H1 (cell line): ENCODE measurements at regions not wholly inside any gene's neighbourhood (a gene's known extent, or its start where the extent isn't known, plus 50 kb on each side); places are given as distances from the start of the nearest gene placed in this dataset.

Experiments used
- CTCF ChIA-PET: fragments of 300-600 bp; sonication (Branson Sonifier 250); formaldehyde crosslinking; loops from one replicate; lab custom pipeline; 2021; ENCODE audit not compliant: partially characterized antibody; lab: Charles Lee
- POLR2A ChIA-PET: fragments of 300-600 bp; sonication (Branson Sonifier 250); formaldehyde crosslinking; loops from one replicate; lab custom pipeline; 2021; ENCODE audit warnings: inconsistent platforms; ENCODE audit not compliant: partially characterized antibody; lab: Charles Lee
- DNase-seq, 2 experiments: peaks; one replicate each; pipeline versions ENCODE4 v3.0.0 to v3.0.0-alpha.2; 2010 to 2022; ENCODE audit warnings: low spot score in 2 of 2, low read depth in 1 of 2, mixed read lengths in 1 of 2
- FAIRE-seq: peaks from 2 replicates; lab custom pipeline; 2011; peaks lifted over from hg19 to GRCh38; lab: Jason Lieb, UNC
- H2AFZ ChIP-seq: 2 replicates; pipeline ENCODE4 v1.8.1; 2012; ENCODE audit warnings: low read length, inconsistent platforms
- H2AK5ac ChIP-seq: 2 replicates; pipeline ENCODE4 v1.6.1; 2013; ENCODE audit warnings: low read depth, low read length
- H2BK120ac ChIP-seq: replicated peaks from 2 replicates; pipeline ENCODE3; 2013; ENCODE audit warnings: low read depth, low read length, inconsistent platforms
- H2BK12ac ChIP-seq: 2 replicates; pipeline ENCODE4 v1.6.1; 2013; ENCODE audit warnings: low read depth, low read length
- H2BK15ac ChIP-seq: 2 replicates; pipeline ENCODE4 v1.6.1; 2013; ENCODE audit warnings: low read length
- H2BK20ac ChIP-seq: 2 replicates; pipeline ENCODE4 v1.6.1; 2013; ENCODE audit warnings: low read length
- H2BK5ac ChIP-seq: 2 replicates; pipeline ENCODE4 v1.6.1; 2013; ENCODE audit warnings: low read depth, low read length
- H3K14ac ChIP-seq: 2 replicates; pipeline ENCODE4 v1.6.1; 2013; ENCODE audit warnings: inconsistent platforms; ENCODE audit not compliant: insufficient read length
- H3K18ac ChIP-seq: 2 replicates; pipeline ENCODE4 v1.6.1; 2013; ENCODE audit warnings: low read length; ENCODE audit errors: extremely low read depth
- H3K23ac ChIP-seq: 2 replicates; pipeline ENCODE4 v1.6.1; 2013; ENCODE audit warnings: inconsistent platforms; ENCODE audit not compliant: insufficient read length
- H3K23me2 ChIP-seq: 2 replicates; pipeline ENCODE4 v1.6.1; 2013; ENCODE audit warnings: low read depth, low read length
- H3K27ac ChIP-seq: 2 replicates; pipeline ENCODE4 v1.6.1; 2011; ENCODE audit warnings: low read depth, low read length, inconsistent platforms
- H3K27me3 ChIP-seq, 4 experiments: replicated peaks in 1 of 4; 1 replicate in 1 of 4; 2 replicates in 3 of 4; pipeline versions ENCODE4 v1.6.1 to v1.8.1; 2011 to 2013; ENCODE audit warnings: low read length in 3 of 4, mild to moderate bottlenecking in 3 of 4, inconsistent platforms in 2 of 4, mixed read lengths in 2 of 4, moderate library complexity in 1 of 4; ENCODE audit not compliant: control insufficient read depth in 3 of 4, insufficient read depth in 3 of 4; ENCODE audit errors: extremely low read depth in 1 of 4
- H3K36me3 ChIP-seq, 4 experiments: 2 replicates each; pipeline versions ENCODE4 v1.6.1 to v1.8.1; 2011 to 2013; ENCODE audit warnings: mild to moderate bottlenecking in 4 of 4, low read length in 3 of 4, moderate library complexity in 2 of 4, control low read depth in 1 of 4, inconsistent platforms in 1 of 4; ENCODE audit not compliant: insufficient read depth in 4 of 4, control insufficient read depth in 2 of 4
- H3K4ac ChIP-seq: replicated peaks from 2 replicates; pipeline ENCODE3; 2013; ENCODE audit warnings: low read length, low read depth, mixed read lengths, inconsistent platforms; ENCODE audit not compliant: insufficient read length
- H3K4me1 ChIP-seq, 4 experiments: replicated peaks in 1 of 4; 1 replicate in 1 of 4; 2 replicates in 3 of 4; pipeline versions ENCODE4 v1.6.1 to v1.8.1; 2011 to 2013; ENCODE audit warnings: low read length in 3 of 4, inconsistent platforms in 2 of 4, mixed read lengths in 1 of 4; ENCODE audit not compliant: insufficient read depth in 4 of 4, control insufficient read depth in 3 of 4
- H3K4me2 ChIP-seq, 2 experiments: 2 replicates each; pipeline versions ENCODE4 v1.6.1 to v1.8.1; 2011 to 2013; ENCODE audit warnings: low read depth in 2 of 2, low read length in 2 of 2, control low read depth in 1 of 2, inconsistent platforms in 1 of 2, mild to moderate bottlenecking in 1 of 2; ENCODE audit not compliant: insufficient read depth in 1 of 2
- H3K4me3 ChIP-seq, 4 experiments: fragments of 200-600, 300-600 bp in 1 of 4; sonication (generic), shearing (Covaris generic), sonication (Bioruptor Twin) in 1 of 4; 2 replicates each; pipeline versions ENCODE4 v1.5.1 to v1.8.1; 2011 to 2016; ENCODE audit warnings: low read length in 4 of 4, low read depth in 3 of 4, control low read depth in 2 of 4, inconsistent platforms in 2 of 4, mild to moderate bottlenecking in 2 of 4, mixed read lengths in 1 of 4, moderate library complexity in 1 of 4; ENCODE audit not compliant: insufficient read depth in 2 of 4; ENCODE audit errors: extremely low read depth in 1 of 4
- H3K56ac ChIP-seq: replicated peaks from 2 replicates; pipeline ENCODE3; 2013; ENCODE audit warnings: low read depth, mild to moderate bottlenecking, mixed read lengths, low read length, inconsistent platforms; ENCODE audit not compliant: insufficient read length
- H3K79me1 ChIP-seq: 2 replicates; pipeline ENCODE4 v1.6.1; 2013; ENCODE audit warnings: low read depth, low read length, control low read depth
- H3K79me2 ChIP-seq, 2 experiments: 2 replicates each; pipeline versions ENCODE4 v1.6.1 to v1.8.1; 2012 to 2013; ENCODE audit warnings: low read length in 2 of 2, mild to moderate bottlenecking in 2 of 2, inconsistent platforms in 1 of 2; ENCODE audit not compliant: insufficient read depth in 2 of 2, control insufficient read depth in 1 of 2
- H3K9ac ChIP-seq, 4 experiments: replicated peaks in 1 of 4; 1 replicate in 1 of 4; 2 replicates in 3 of 4; pipeline versions ENCODE4 v1.6.1 to v1.8.1; 2011 to 2013; ENCODE audit warnings: low read depth in 3 of 4, low read length in 3 of 4, control low read depth in 2 of 4, mild to moderate bottlenecking in 2 of 4, moderate library complexity in 2 of 4, inconsistent platforms in 1 of 4; ENCODE audit errors: extremely low read depth in 1 of 4
- H3K9me3 ChIP-seq, 2 experiments: 2 replicates each; pipeline versions ENCODE4 v1.6.1 to v1.8.1; 2012 to 2013; ENCODE audit warnings: mild to moderate bottlenecking in 2 of 2, moderate library complexity in 2 of 2, control low read depth in 1 of 2, inconsistent platforms in 1 of 2, low read depth in 1 of 2, low read length in 1 of 2, mixed read lengths in 1 of 2; ENCODE audit not compliant: insufficient read depth in 2 of 2
- H4K20me1 ChIP-seq, 2 experiments: replicated peaks in 1 of 2; 2 replicates each; pipeline versions ENCODE3 to v1.8.1; 2011 to 2013; ENCODE audit warnings: inconsistent platforms in 2 of 2, low read length in 2 of 2, mild to moderate bottlenecking in 1 of 2; ENCODE audit not compliant: insufficient read depth in 2 of 2, control insufficient read depth in 1 of 2
- H4K5ac ChIP-seq: 2 replicates; pipeline ENCODE4 v1.6.1; 2013; ENCODE audit warnings: low read length, low read depth, mixed read lengths, inconsistent platforms; ENCODE audit not compliant: insufficient read length
- H4K8ac ChIP-seq: 2 replicates; pipeline ENCODE4 v1.8.0; 2013; ENCODE audit warnings: mild to moderate bottlenecking, moderate library complexity, low read length, inconsistent platforms; ENCODE audit not compliant: insufficient read depth; ENCODE audit errors: extremely low read depth
- H4K91ac ChIP-seq: replicated peaks from 2 replicates; pipeline ENCODE3; 2013; ENCODE audit warnings: low read length, mixed read lengths, inconsistent platforms; ENCODE audit not compliant: insufficient read length
- CTBP2 ChIP-seq: IDR thresholded peaks from 2 replicates; pipeline ENCODE4 v1.7.0; 2011; ENCODE audit warnings: borderline replicate concordance, mild to moderate bottlenecking, moderate library complexity, mixed read lengths, low read length; ENCODE audit not compliant: insufficient read depth, insufficient read length
- CTCF ChIP-seq, 3 experiments: IDR thresholded peaks; 1 replicate in 2 of 3; 2 replicates in 1 of 3; pipeline versions ENCODE4 v1.5.1 to v1.6.1; 2011; ENCODE audit warnings: low read length in 3 of 3, mild to moderate bottlenecking in 3 of 3, inconsistent platforms in 2 of 3, low read depth in 1 of 3, moderate library complexity in 1 of 3; ENCODE audit not compliant: insufficient read depth in 1 of 3; ENCODE audit errors: control extremely low read depth in 1 of 3
- KDM1A ChIP-seq: fragments of 200-600, 300-600 bp; sonication (generic); IDR thresholded peaks from 2 replicates; pipeline ENCODE4 v1.7.1; 2016; ENCODE audit warnings: mild to moderate bottlenecking, low read length, borderline replicate concordance
- NANOG ChIP-seq: IDR thresholded peaks from 2 replicates; pipeline ENCODE4 v1.6.1; 2011; ENCODE audit warnings: low read length, low read depth, mild to moderate bottlenecking, inconsistent platforms; ENCODE audit not compliant: insufficient read depth, poor library complexity, severe bottlenecking
- NRF1 ChIP-seq: IDR thresholded peaks from 2 replicates; pipeline ENCODE4 v1.6.1; 2011; ENCODE audit warnings: mild to moderate bottlenecking, low read depth, low read length, improper control_type of control experiment
- SAP30 ChIP-seq: fragments of 300-600 bp; sonication (generic); IDR thresholded peaks from 2 replicates; pipeline ENCODE4 v1.7.1; 2012; ENCODE audit warnings: low read length, moderate library complexity, mild to moderate bottlenecking, inconsistent platforms; ENCODE audit not compliant: insufficient read depth, insufficient replicate concordance
- SP2 ChIP-seq: IDR thresholded peaks from 2 replicates; pipeline ENCODE4 v1.6.1; 2012; ENCODE audit warnings: mild to moderate bottlenecking, low read length, inconsistent platforms
- TAF1 ChIP-seq: IDR thresholded peaks from 2 replicates; pipeline ENCODE4 v1.6.1; 2011; ENCODE audit warnings: mild to moderate bottlenecking, low read depth, low read length
- TAF7 ChIP-seq: optimal IDR thresholded peaks from 2 replicates; pipeline ENCODE3; 2011; ENCODE audit warnings: low read depth, mild to moderate bottlenecking, inconsistent platforms, low read length, moderate library complexity, borderline replicate concordance
- WGBS, 2 experiments: shearing (Covaris generic) in 1 of 2; methylation state at CpG; one replicate each; pipeline versions ENCODE4 v1.1.6 to v1.1.7; 2013 to 2015; ENCODE audit warnings: low lambda C conversion rate in 2 of 2, mixed read lengths in 2 of 2, inconsistent platforms in 1 of 2, low coverage in 1 of 2, missing lambda C conversion rate in 1 of 2; ENCODE audit not compliant: insufficient replicate concordance in 2 of 2, insufficient coverage in 1 of 2, insufficient read length in 1 of 2; ENCODE audit errors: extremely low coverage in 1 of 2, missing lambda C conversion rate in 1 of 2; 5-methylcytosine and 5-hydroxymethylcytosine counted together

GRCh38 chrX:39203427-39203826 lies 402.2 kb downstream of the MID1IP1 start:
- Histone ChIP-seq H2AFZ (no peak overlapping the region), H2BK20ac (no peak overlapping the region), H3K4me3 (no peak overlapping the region), H2BK15ac (no peak overlapping the region), H3K79me2 (no peaks in the 10 kb centered on the region), H3K27me3 (no peaks in the 10 kb centered on the region), H2BK120ac (no peak overlapping the region), H4K91ac (no peak overlapping the region), H4K5ac (no peak overlapping the region), H3K14ac (no peak overlapping the region), H3K23ac (no peak overlapping the region), H2AK5ac (no peak overlapping the region), H3K23me2 (no peaks in the 10 kb centered on the region), H4K20me1 (no peaks in the 10 kb centered on the region), H3K9ac (no peak overlapping the region), H2BK12ac (no peak overlapping the region), H3K27ac (no peak overlapping the region), H3K18ac (no peak overlapping the region), H3K36me3 (no peaks in the 10 kb centered on the region), H3K56ac (no peak overlapping the region), H3K9me3 (no peaks in the 10 kb centered on the region), H3K4me2 (no peak overlapping the region), H3K79me1 (no peaks in the 10 kb centered on the region), H4K8ac (no peak overlapping the region), H2BK5ac (no peak overlapping the region)
- CTCF ChIA-PET = interaction anchor here (0.6 to 0.8 kb wide), 3 partner anchors 14 to 449 kb away, joined by 3 read pairs; no protein-coding TSS in a partner anchor
- POLR2A ChIA-PET = no interaction called here
- FAIRE-seq = no peak
- 88% methylated on average over 2 of the region's 3 CpGs; no CpG with 5 or more reads in 1 of the 2 experiments for WGBS, 2 experiments
- no peak for DNase-seq
- no peak for TF ChIP-seq CTBP2
- TF ChIP-seq SAP30 = no peak
- no peak for TF ChIP-seq TAF1
- no peak for TF ChIP-seq NANOG
- TF ChIP-seq NRF1 = no peak
- TF ChIP-seq SP2 = no peak
- no peak for TF ChIP-seq KDM1A
- no peak for TF ChIP-seq TAF7
- no peak for TF ChIP-seq CTCF (IDR thresholded peaks at IDR 0.05; ENCODE audit: control extremely low read depth in 1 of 3, insufficient read depth in 1 of 3, low read depth in 1 of 3, low read length in 3 of 3)
- TF ChIP-seq, all 59 proteins: peak for 0
- H3K4ac ChIP-seq = no peak overlapping the region
- H3K4me1 ChIP-seq = no peaks in the 10 kb centered on the region
